ENCODE measurements at regions not wholly inside any gene's neighbourhood (a gene's known extent, or its start where the extent isn't known, plus 50 kb on each side); places are given as distances from the start of the nearest gene placed in this dataset.

DNA sequence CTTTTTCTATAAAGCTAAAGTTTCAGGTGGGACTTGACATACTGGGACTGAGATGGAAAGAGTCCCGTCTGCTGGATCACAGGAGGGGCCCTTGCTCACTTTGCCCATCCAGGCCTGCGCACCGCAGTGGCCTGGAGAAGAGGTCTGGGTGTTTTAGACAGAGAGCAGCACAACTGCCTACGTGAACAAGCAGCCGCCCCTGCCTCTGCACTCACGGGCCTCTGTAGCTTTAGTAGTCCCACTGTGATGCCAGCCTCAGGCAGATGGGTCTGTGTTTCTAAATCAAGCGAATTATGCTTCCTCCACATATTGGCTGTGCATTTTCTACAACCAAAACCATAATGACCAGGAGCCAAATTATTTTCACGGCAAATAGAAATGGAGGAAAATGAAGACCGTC lies 184.8 kb upstream of the FOXQ1 start:
- TF ChIP-seq POLR2A (IDR thresholded peaks at IDR 0.05; ENCODE audit: low read length) (no peak), GATA1 (IDR thresholded peaks at IDR 0.05; ENCODE audit: low read depth, low read length) (no peak)
